Keratinocyte (primary cell): ENCODE measurements at regions not wholly inside any gene's neighbourhood (a gene's known extent, or its start where the extent isn't known, plus 50 kb on each side); places are given as distances from the start of the nearest gene placed in this dataset.

Experiments used
- EZH2 ChIP-seq: IDR thresholded peaks from one replicate; pipeline ENCODE4 v1.6.1; 2012; ENCODE audit warnings: inconsistent platforms, mild to moderate bottlenecking, low read length, moderate library complexity
- TF ChIP-seq, protein P1 (sequence below), 3 experiments: IDR thresholded peaks in 1 of 3; conservative IDR thresholded peaks in 1 of 3; optimal IDR thresholded peaks in 1 of 3; 2 replicates in 2 of 3; 3 replicates in 1 of 3; pipeline versions ENCODE3 to v1.5.1; 2011; ENCODE audit warnings: low read length in 3 of 3, mild to moderate bottlenecking in 3 of 3, moderate library complexity in 2 of 3, control low read depth in 1 of 3, inconsistent platforms in 1 of 3; ENCODE audit not compliant: insufficient read depth in 2 of 3; ENCODE audit errors: extremely low read depth in 1 of 3

DNA sequence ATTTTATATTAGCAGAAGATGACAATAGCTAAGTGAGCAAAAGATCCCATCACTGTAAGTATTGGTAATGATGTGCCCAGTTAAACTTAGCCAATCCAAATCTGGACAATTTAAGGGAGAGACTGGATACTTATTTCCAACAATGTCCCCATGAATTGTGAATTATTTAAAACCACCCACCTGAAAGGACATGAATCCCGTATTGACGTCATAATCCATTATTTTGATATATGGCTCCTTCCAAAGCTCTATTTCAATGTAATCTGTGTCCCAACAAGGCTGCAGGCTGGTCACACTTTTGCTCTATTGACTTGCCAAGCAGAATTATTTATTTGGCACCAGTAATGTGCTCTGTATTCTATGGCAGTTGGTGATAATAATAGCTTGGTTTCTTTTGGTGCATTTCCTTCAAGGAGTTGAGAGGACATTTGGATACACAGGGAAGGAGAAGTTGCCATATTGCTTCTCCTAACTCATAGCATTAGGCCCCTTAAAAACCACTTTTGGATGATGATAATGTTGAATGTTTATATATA is 157.2 kb downstream of the NMUR2 start:
- TF ChIP-seq, protein P1, sequence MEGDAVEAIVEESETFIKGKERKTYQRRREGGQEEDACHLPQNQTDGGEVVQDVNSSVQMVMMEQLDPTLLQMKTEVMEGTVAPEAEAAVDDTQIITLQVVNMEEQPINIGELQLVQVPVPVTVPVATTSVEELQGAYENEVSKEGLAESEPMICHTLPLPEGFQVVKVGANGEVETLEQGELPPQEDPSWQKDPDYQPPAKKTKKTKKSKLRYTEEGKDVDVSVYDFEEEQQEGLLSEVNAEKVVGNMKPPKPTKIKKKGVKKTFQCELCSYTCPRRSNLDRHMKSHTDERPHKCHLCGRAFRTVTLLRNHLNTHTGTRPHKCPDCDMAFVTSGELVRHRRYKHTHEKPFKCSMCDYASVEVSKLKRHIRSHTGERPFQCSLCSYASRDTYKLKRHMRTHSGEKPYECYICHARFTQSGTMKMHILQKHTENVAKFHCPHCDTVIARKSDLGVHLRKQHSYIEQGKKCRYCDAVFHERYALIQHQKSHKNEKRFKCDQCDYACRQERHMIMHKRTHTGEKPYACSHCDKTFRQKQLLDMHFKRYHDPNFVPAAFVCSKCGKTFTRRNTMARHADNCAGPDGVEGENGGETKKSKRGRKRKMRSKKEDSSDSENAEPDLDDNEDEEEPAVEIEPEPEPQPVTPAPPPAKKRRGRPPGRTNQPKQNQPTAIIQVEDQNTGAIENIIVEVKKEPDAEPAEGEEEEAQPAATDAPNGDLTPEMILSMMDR (optimal IDR thresholded peaks at IDR 0.05 in 1 of 3, IDR thresholded peaks at IDR 0.05 in 1 of 3, conservative IDR thresholded peaks at IDR 0.05 in 1 of 3; ENCODE audit: extremely low read depth in 1 of 3, insufficient read depth in 2 of 3, low read length in 3 of 3) = no peak
- no peak for TF ChIP-seq EZH2
